ENCODE measurements at regions not wholly inside any gene's neighbourhood (a gene's known extent, or its start where the extent isn't known, plus 50 kb on each side); places are given as distances from the start of the nearest gene placed in this dataset.

DNA sequence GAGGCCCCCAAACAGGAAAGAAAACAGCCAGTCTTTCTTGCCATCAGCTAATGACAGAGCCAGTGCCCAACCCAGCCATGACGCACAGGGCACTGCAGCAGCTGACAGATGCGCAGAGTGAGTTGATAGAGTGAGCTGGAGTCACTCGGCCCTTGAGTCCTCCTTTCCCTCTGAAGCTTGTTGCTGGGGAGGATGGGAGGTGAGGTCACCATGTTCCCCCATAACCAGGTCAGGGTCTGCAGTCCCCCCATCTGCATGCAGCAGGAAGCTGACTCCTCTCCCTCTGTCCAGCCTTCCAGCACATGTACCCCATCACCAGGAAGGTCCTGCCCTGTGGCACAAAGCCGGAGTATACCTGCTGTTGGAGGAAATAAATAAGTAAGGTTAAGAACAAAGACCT is 174.6 kb downstream of the ABHD5 start:
- BruUV-seq (replicated peaks) = no TSS peak
- peak overlapping the region; percentile 22; the same call in 1 of the 2 replicates for H3K4ac ChIP-seq (ENCODE audit: low read depth, low read length)
- no peak overlapping the region for H4K5ac ChIP-seq (ENCODE audit: low read depth, low read length)
- peaks cover 3% of the 10 kb centered on the region; the same call in 1 of the 2 replicates for H3K27me3 ChIP-seq (ENCODE audit: control insufficient read depth, insufficient read depth, low read length)
- TF ChIP-seq NFE2L2 (IDR thresholded peaks at IDR 0.05; ENCODE audit: low read depth, low read length) (no peak), FOS (IDR thresholded peaks at IDR 0.05; ENCODE audit: low read depth, low read length) (no peak), MAZ (IDR thresholded peaks at IDR 0.05; ENCODE audit: borderline replicate concordance, low read depth, low read length) (no peak), MXI1 (IDR thresholded peaks at IDR 0.05; ENCODE audit: borderline replicate concordance, low read depth, low read length) (no peak), RCOR1 (IDR thresholded peaks at IDR 0.05; ENCODE audit: insufficient replicate concordance, low read length) (no peak), RFX5 (IDR thresholded peaks at IDR 0.05; ENCODE audit: low read depth, low read length) (no peak), CHD1 (IDR thresholded peaks at IDR 0.05; ENCODE audit: low read depth, low read length) (no peak), RAD21 (IDR thresholded peaks at IDR 0.05; ENCODE audit: low read length) (no peak)
- TF ChIP-seq, protein P1, sequence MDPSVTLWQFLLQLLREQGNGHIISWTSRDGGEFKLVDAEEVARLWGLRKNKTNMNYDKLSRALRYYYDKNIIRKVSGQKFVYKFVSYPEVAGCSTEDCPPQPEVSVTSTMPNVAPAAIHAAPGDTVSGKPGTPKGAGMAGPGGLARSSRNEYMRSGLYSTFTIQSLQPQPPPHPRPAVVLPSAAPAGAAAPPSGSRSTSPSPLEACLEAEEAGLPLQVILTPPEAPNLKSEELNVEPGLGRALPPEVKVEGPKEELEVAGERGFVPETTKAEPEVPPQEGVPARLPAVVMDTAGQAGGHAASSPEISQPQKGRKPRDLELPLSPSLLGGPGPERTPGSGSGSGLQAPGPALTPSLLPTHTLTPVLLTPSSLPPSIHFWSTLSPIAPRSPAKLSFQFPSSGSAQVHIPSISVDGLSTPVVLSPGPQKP (IDR thresholded peaks at IDR 0.05; ENCODE audit: borderline replicate concordance, low read depth, low read length) = no peak
- no peaks in the 10 kb centered on the region for H4K20me1 ChIP-seq (ENCODE audit: insufficient read depth, low read length)
- H2BK20ac ChIP-seq (ENCODE audit: low read depth, low read length) = peak overlapping the region; percentile 1; the same call in 1 of the 2 replicates
- no peak overlapping the region for H2AFZ ChIP-seq (replicated peaks; ENCODE audit: low read length, poor library complexity)
- peak overlapping the region; percentile 10; the same call in 1 of the 2 replicates for H2AK5ac ChIP-seq (ENCODE audit: low read depth, low read length)
- H3K56ac ChIP-seq (ENCODE audit: extremely low read depth, insufficient read depth, low read length) = no peak overlapping the region
- intact Hi-C loops (cut with micrococcal nuclease) (no loop called here), dilution Hi-C loops (cut with HindIII; ENCODE audit: low sequenced_read_pairs, unreplicated experiment) (no loop called here), in situ Hi-C loops (cut with MboI; ENCODE audit: low sequenced_read_pairs) (no loop called here)
- H3K4me3 ChIP-seq (ENCODE audit: insufficient read depth, low read depth, low read length) = no peak overlapping the region
- no peak overlapping the region for H4K91ac ChIP-seq (ENCODE audit: insufficient read depth, low read depth, low read length)
- H3K36me3 ChIP-seq (ENCODE audit: control insufficient read depth, insufficient read depth, low read length) = no peaks in the 10 kb centered on the region
- H3K23ac ChIP-seq (ENCODE audit: low read depth, low read length) = no peak overlapping the region; the same call in 1 of the 2 replicates
- H3K14ac ChIP-seq (replicated peaks; ENCODE audit: low read depth, low read length) = no peak overlapping the region; the same call in 1 of the 2 replicates
- H3K9me3 ChIP-seq (ENCODE audit: control insufficient read depth, insufficient read depth, low read length) = no peaks in the 10 kb centered on the region
- H2AK9ac ChIP-seq (replicated peaks; ENCODE audit: low read depth, low read length, poor library complexity) = no peak overlapping the region
- DNase-seq (no peak), ATAC-seq (ENCODE audit: low read depth) (no peak)
- H2BK15ac ChIP-seq (ENCODE audit: low read depth, low read length) = no peak overlapping the region
- no peak overlapping the region; the same call in 1 of the 2 replicates for H3K27ac ChIP-seq (ENCODE audit: insufficient read depth, low read length)
- no peaks in the 10 kb centered on the region for H3K79me1 ChIP-seq (ENCODE audit: low read depth in 1 of 2, low read length in 2 of 2)
- no peak overlapping the region for H2BK5ac ChIP-seq (ENCODE audit: low read depth, low read length, poor library complexity, severe bottlenecking)
- no peak overlapping the region for H3K18ac ChIP-seq (ENCODE audit: low read depth, low read length)
- no peak overlapping the region for H4K8ac ChIP-seq (ENCODE audit: low read depth in 2 of 2, low read length in 2 of 2)
- WGBS, 2 experiments (ENCODE audit: extremely low coverage in 2 of 2, insufficient read length in 1 of 2) = 100% methylated on average over 1 of the region's 4 CpGs; no CpG with 5 or more reads in 1 of the 2 experiments
- peaks cover 24% of the 10 kb centered on the region for H3K9me1 ChIP-seq (ENCODE audit: insufficient read depth, low read length)
- H2BK120ac ChIP-seq (ENCODE audit: low read depth, low read length) = no peak overlapping the region
- peaks cover 19% of the 10 kb centered on the region for H3K4me1 ChIP-seq (ENCODE audit: control insufficient read depth, insufficient read depth, low read length)
- ChIA-PET POLR2A (ENCODE audit: unreplicated experiment) (no interaction called here), CTCF (interaction anchor here (0.6 to 1.0 kb wide), 2 partner anchors 10 to 1086 kb away, joined by 4 to 5 read pairs; no protein-coding TSS in a partner anchor)
- no peak overlapping the region for H3K9ac ChIP-seq (ENCODE audit: low read depth, low read length)
- H3K4me2 ChIP-seq (ENCODE audit: low read depth, low read length) = no peak overlapping the region

Measured in IMR-90 (cell line).